IMR-90 (cell line): ENCODE measurements at regions not wholly inside any gene's neighbourhood (a gene's known extent, or its start where the extent isn't known, plus 50 kb on each side); places are given as distances from the start of the nearest gene placed in this dataset.

Experiments
- BHLHE40 ChIP-seq: fragments of 150-350 bp; IDR thresholded peaks from 2 replicates; pipeline ENCODE4 v1.6.1; 2016; ENCODE audit warnings: mild to moderate bottlenecking, low read depth, low read length
- CEBPB ChIP-seq: IDR thresholded peaks from 2 replicates; pipeline ENCODE4 v1.6.1; 2012; ENCODE audit warnings: low read depth, low read length, improper control_type of control experiment
- CHD1 ChIP-seq: IDR thresholded peaks from 2 replicates; pipeline ENCODE4 v1.6.1; 2012; ENCODE audit warnings: low read depth, low read length, improper control_type of control experiment
- MAFK ChIP-seq: IDR thresholded peaks from 2 replicates; pipeline ENCODE4 v1.6.1; 2012; ENCODE audit warnings: low read depth, low read length, improper control_type of control experiment
- MXI1 ChIP-seq: IDR thresholded peaks from 2 replicates; pipeline ENCODE4 v1.6.1; 2012; ENCODE audit warnings: low read depth, mild to moderate bottlenecking, low read length, moderate library complexity, borderline replicate concordance
- NFE2L2 ChIP-seq: fragments of 150-350 bp; IDR thresholded peaks from 2 replicates; pipeline ENCODE4 v1.6.1; 2016; ENCODE audit warnings: low read depth, mild to moderate bottlenecking, low read length
- POLR2A ChIP-seq: IDR thresholded peaks from 2 replicates; pipeline ENCODE4 v1.6.1; 2012; ENCODE audit warnings: mild to moderate bottlenecking, low read depth, low read length
- RAD21 ChIP-seq: IDR thresholded peaks from 2 replicates; pipeline ENCODE4 v1.6.1; 2012; ENCODE audit warnings: low read length, improper control_type of control experiment
- RCOR1 ChIP-seq: IDR thresholded peaks from 2 replicates; pipeline ENCODE4 v1.6.1; 2012; ENCODE audit warnings: mild to moderate bottlenecking, low read length, improper control_type of control experiment; ENCODE audit not compliant: insufficient replicate concordance
- SMC3 ChIP-seq: fragments of 150-350 bp; IDR thresholded peaks from 2 replicates; pipeline ENCODE4 v1.6.1; 2016; ENCODE audit warnings: low read depth, mild to moderate bottlenecking, antibody characterized with exemption, low read length, moderate library complexity
- TF ChIP-seq, protein P1 (sequence below): conservative IDR thresholded peaks from 2 replicates; pipeline ENCODE4 v1.5.1; 2012; ENCODE audit warnings: mild to moderate bottlenecking, low read depth, low read length, improper control_type of control experiment
- TF ChIP-seq, protein P2 (sequence below): fragments of 150-350 bp; IDR thresholded peaks from 2 replicates; pipeline ENCODE4 v1.6.1; 2017; ENCODE audit warnings: mild to moderate bottlenecking, antibody characterized with exemption, low read length, low read depth
- TF ChIP-seq, protein P3 (sequence below): fragments of 150-350 bp; IDR thresholded peaks from 2 replicates; pipeline ENCODE4 v1.6.1; 2016; ENCODE audit warnings: low read depth, mild to moderate bottlenecking, low read length, moderate library complexity, borderline replicate concordance

DNA sequence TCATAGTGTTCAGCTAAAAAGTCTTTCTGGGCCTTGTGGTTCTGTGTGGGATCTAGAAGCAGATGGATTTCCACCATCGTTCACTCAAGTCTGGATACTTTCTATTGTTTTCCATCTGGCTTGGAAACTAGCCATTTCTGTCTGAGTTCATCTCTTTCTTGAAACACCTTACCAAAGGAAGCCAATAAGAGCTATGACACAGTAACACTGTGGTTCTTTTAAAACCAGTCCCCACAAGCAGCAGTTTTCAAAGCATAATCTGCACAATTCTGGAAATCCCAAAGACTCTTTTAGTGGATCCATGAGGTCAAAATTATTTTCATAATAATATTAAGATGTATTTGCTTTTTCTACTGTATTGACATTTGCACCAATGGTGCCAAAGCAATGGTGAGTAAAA, 234.2 kb upstream of the TET2 start:
- TF ChIP-seq POLR2A (no peak), CEBPB (no peak), SMC3 (no peak), BHLHE40 (no peak), RCOR1 (no peak), RAD21 (no peak), MAFK (no peak), CHD1 (no peak), MXI1 (no peak), NFE2L2 (no peak)
- TF ChIP-seq, protein P1, sequence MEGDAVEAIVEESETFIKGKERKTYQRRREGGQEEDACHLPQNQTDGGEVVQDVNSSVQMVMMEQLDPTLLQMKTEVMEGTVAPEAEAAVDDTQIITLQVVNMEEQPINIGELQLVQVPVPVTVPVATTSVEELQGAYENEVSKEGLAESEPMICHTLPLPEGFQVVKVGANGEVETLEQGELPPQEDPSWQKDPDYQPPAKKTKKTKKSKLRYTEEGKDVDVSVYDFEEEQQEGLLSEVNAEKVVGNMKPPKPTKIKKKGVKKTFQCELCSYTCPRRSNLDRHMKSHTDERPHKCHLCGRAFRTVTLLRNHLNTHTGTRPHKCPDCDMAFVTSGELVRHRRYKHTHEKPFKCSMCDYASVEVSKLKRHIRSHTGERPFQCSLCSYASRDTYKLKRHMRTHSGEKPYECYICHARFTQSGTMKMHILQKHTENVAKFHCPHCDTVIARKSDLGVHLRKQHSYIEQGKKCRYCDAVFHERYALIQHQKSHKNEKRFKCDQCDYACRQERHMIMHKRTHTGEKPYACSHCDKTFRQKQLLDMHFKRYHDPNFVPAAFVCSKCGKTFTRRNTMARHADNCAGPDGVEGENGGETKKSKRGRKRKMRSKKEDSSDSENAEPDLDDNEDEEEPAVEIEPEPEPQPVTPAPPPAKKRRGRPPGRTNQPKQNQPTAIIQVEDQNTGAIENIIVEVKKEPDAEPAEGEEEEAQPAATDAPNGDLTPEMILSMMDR = no peak
- TF ChIP-seq, protein P2, sequence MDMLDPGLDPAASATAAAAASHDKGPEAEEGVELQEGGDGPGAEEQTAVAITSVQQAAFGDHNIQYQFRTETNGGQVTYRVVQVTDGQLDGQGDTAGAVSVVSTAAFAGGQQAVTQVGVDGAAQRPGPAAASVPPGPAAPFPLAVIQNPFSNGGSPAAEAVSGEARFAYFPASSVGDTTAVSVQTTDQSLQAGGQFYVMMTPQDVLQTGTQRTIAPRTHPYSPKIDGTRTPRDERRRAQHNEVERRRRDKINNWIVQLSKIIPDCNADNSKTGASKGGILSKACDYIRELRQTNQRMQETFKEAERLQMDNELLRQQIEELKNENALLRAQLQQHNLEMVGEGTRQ = no peak
- TF ChIP-seq, protein P3, sequence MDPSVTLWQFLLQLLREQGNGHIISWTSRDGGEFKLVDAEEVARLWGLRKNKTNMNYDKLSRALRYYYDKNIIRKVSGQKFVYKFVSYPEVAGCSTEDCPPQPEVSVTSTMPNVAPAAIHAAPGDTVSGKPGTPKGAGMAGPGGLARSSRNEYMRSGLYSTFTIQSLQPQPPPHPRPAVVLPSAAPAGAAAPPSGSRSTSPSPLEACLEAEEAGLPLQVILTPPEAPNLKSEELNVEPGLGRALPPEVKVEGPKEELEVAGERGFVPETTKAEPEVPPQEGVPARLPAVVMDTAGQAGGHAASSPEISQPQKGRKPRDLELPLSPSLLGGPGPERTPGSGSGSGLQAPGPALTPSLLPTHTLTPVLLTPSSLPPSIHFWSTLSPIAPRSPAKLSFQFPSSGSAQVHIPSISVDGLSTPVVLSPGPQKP = no peak
